NCI-H2171 treated with DMSO at 0.1 percent for 48 hours (cell line): ENCODE measurements at regions not wholly inside any gene's neighbourhood (a gene's known extent, or its start where the extent isn't known, plus 50 kb on each side); places are given as distances from the start of the nearest gene placed in this dataset.
A peak's percentile ranks its signal among the peaks of the same experiment; 100 is the strongest.
"Not testable (repeated sequence)": the region's sequence is repeated elsewhere in the genome, so short reads cannot be mapped to it uniquely, and the experiment has no call there.

Experiments used
- DNase-seq: peaks from one replicate; lab custom pipeline; 2025; lab: John Stamatoyannopoulos, UW

DNA sequence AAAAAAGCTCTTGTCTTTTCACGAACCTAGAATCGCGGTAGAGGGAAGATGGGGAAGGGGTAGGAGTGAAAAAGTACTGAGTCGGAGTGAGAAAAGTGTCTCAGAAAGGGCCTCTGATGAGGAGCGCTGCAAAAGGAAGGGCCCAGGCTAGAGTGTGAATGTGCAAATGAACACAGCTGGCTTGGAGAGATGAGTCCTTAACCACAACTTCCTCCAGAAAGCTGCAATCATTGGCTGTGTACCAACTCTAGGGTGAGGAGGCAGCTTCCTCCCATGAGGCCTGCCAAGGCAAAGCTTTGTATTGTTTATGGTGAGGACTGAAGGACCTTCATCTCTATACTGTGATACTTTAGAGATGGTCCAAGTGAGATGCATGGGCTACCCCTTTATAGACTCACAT is 566.9 kb upstream of the ANO5 start:
- no peak for DNase-seq

DNA sequence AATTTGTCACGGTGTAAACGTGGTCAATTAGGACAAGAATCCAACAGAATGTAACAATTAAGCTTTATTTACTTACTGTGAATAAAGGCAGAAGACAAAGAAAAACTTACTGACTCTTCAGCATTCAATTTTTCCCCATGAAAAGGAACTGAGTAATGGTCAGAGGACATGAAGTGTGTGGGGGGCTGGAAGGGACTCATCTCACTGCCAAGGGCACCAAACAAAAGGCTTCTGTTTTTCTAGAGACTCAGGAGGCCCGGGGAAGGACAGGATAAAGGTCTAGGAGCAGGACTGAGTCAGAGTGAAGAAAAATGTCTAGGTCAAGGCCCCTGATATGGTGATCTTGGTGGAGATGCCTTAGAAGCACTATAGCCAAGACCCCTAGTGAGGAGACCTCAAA is 564.2 kb upstream of the ANO5 start:
- DNase-seq, result no peak

DNA sequence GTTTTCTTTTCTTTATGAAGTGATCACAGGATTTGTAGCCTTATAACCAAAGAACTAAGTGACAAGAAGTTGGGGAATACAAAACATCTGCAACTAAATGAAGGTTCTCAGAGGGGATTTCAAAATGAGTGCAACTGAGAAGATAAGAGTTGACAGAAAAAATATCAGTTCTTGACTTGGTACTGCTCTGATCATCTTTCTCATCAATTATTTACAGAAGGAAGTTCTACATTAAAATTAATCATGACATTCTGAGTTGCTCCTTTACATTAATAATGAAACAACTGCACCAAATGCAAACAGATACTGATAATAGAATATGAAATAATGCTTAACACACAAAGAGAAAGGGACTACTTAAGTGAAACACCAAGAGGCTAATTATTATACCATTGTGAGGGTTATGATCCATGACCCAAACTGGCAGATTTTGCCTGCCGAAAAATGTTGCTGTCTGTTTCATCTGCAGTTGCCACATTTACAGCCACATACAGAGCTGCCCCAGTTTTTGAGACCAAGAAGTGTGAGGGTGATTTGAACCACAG is 561.9 kb upstream of the ANO5 start:
- DNase-seq, result no peak

DNA sequence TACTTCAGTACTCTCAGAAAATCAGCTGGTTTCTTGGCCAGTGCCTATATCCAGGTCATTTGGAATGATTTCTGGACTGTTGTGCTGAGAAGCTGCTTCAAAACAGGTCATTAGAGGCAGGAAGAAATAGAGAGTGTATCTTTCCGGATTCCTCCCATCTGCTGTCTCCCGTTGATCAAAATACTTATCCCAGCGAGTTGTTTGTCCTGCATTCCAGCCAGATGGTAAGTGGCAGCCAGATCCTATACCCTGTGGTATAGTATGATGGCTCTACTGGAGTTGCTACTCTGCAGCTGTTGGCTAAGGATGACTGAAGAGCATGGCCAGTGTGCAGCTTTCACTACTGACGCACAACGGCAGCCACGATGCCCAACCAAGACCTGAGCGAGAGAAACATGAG is 560.9 kb upstream of the ANO5 start:
- peak; percentile 55 for DNase-seq

DNA sequence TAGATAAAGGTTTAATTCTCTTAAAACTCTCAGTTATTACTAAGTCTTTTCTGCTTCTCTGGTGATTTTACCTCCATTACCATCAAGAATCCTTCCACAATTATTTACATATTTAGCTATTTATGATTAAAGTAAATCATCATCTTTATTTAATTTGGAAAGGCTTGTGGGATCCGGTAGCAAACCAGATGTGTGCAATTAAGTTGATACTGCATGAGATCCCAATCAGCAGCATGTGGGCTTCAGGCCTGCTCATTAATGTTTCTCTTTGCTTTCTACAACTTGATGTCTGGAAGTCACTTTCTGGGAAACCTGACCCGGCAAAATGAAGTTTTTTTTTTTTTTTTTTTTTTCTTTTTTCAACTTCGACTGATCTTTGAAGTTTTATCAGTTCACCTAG is 558.4 kb upstream of the ANO5 start:
- DNase-seq, result peak; percentile 19

DNA sequence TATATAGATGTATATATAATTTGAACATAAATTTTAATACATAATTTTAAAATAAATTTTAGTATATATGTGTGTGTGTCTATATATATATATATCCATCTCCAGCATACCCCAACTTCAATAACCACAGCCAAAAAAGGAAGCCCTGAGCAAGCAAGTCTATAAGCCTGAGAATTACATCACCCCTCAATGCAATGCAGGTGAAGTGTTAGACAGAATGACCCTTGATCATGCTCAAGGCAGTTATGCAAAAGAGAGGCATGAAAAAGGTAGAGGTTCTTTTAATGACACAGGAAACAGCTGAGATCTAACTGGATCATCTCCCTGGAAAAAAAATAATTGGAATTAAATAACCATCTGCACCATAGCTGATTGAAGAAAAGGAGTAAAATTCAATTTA is 557.9 kb upstream of the ANO5 start:
- no peak for DNase-seq

DNA sequence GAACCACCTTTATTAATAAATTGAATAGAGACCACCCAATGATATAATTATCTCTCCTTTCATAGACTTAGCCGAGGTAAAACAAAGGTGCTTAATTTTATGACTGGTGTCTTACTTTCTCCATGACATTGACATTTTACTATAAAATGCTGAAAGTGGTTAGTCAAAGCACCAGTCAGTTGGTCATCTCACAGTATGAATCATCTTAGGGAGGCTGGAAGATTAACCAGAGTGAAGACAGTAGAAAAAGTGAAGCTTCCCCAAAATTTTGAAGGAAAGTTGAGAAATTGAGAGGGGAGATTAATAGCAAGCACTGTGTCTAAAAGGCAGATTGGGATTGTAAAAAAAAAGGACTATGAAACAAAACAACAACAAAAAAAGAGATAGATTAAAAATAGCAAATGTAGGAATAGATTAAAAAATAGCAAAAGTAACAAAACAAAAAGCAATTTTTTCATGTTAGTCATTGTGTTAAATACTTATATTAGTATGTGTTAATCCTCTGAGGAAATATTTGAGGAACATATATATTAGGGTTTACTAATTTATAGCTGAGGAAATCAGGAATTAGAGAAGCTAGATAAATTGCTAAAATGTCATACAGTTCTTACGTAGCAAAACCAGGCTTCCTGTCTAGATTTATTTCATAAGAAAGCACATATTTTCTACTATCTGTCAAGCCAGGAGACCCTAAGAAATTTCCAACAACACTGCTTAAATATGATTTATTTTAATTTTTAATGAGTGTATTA is 557.3 kb upstream of the ANO5 start:
- no peak for DNase-seq

DNA sequence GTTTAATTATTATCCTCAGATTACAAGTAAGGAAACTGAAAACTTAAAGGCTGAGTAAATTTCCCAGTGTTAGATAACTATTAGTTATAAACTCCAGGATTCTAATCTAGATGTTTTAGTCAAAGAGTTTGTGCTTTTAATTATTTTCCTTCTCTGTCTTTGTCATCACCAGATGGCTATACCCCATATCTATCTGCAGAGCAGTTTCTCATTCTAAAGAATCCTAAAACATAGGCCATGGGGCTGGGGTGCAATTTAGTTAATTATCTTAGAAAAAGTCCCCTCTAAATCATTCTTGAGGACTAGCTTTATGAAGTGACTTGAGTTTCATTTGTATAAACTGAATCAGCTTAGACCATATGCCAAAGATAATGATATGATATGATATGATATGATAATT is 556.3 kb upstream of the ANO5 start:
- no peak for DNase-seq

DNA sequence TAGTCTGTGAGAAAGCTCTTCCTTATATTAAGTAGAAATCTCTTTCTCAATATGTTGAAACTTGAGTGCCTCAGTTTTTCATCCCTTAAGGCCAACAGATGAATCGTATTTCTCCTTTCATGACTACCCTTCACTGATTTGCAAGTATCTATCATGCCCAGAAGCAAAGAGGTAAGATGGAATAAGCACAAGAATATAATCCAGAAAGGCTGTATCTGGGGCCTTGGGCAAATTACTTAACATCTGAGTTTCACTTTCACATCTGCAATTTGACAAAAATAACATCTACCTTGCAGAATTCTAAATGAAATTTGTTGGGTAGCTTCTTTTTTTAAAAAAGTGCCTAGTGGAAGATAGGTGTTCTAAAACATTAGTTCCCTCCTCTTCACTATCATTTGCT is 552.4 kb upstream of the ANO5 start:
- DNase-seq, result no peak

DNA sequence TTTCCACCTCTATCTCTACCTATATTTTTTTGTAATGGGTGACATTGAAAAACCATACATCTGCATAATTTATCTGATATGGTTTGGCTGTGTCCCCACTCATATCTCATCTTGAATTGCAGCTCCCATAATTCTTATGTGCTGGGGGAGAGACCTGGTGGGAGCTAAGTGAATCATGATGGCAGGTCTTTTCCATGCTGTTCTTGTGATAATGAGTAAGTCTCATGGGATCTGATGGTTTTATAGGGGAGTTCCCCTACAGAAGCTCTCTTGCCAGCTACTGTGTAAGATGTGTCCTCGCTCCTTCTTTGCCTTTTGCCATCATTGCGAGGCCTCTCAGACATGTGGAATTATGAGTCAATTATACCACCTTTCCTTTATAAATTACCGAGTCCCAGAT is 551.0 kb upstream of the ANO5 start:
- no peak for DNase-seq

DNA sequence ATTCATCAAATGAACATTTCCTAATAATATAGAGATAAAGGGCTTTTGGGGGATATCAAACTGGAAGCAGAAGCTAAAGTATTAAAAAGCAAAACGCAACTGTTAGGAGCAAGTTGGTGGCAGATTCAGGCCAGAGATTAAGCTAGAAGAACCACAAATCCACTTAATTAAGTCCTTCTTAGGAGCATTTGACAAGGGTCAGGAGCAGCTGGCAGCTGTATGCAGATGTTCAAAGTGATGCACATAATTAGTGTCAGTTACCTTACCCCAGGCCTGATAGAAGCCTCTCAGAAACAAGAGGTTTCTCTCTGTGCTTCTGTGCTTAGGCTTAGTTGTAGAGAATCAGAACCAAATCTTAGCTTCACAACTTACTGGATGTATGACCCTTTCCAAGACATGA is 546.5 kb upstream of the ANO5 start:
- no peak for DNase-seq

DNA sequence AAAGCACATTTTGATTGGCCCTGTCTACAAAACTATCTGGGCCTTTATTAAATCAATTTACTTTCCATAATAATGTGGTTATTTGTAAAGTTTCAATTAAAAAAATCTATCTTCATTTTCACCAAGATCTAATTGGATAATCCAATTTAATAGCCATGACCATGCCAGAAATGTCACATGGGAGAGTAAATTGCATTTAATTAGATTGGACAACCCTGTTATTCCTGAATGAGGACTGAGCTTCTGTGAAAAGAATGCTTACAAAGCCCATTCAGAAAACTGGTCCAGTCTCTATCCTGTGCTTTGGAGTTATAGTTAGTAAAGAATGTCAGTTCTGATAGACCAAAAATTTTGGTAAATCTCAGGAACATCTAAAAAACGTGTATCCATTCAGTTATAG is 541.9 kb upstream of the ANO5 start:
- no peak for DNase-seq

DNA sequence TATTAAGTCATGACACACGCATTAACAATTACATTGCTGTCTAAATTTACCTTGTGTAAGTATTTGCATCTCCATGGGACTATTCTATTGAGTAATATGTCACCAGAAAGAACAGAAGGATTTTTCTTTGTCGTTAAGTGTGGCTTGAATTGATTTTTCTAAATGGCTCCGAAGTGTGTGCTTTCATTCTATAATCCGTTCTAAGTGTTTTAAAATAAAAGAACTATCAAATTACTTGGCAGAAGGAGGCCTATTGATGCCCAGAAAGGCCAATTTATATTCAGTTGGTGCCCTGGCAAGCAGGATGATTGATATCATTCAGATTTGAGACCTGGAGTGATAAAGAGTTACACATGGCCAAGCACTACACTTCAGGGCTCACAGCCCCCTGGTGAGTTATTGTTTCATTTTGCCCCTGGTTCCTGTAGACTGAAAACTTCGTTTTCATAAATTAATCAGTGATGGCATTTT is 538.9 kb upstream of the ANO5 start:
- no peak for DNase-seq

DNA sequence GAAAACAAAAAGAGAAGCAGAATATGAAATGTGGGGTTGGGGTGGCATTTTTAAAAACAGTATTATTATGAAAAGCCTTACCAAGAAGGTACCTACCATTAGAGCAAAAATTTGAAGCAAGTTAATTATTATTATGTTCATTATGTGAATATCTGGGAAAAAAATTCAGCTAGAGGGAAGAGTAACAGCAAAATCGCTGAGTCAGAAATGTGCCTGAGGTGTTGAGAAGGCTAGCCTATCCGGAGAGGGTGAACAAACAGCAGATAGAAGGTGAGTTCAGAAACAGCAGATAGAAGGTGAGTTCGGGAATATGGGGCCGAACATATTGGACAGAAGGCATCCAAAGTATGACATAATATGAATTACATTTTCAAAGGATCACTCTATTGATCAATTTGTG is 536.8 kb upstream of the ANO5 start:
- no peak for DNase-seq

DNA sequence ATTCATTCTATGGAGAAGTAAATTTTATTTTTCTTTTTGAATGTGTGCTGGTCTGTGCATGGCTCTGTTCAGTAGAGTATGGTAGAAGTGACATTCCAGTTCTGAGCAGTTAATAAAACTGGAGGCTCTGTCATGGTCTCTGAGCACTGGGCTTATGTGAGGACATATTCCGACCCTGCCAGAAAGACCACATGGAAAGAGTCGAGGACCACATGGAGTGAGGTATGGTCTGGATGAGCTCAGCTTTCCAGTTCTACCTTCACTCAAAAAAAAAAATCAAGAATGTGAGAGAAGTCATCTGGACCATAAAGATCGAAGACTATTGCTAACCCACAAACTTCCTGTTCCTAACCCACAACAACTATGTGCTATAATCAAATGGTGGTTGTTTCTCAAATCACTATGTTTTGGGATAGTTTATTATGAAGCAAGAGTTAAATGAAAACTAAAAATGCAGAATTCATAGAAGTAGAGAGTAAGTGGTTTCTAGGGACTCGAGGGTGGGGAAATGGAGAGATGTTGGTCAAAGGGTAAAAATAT is 534.2 kb upstream of the ANO5 start:
- no peak for DNase-seq

DNA sequence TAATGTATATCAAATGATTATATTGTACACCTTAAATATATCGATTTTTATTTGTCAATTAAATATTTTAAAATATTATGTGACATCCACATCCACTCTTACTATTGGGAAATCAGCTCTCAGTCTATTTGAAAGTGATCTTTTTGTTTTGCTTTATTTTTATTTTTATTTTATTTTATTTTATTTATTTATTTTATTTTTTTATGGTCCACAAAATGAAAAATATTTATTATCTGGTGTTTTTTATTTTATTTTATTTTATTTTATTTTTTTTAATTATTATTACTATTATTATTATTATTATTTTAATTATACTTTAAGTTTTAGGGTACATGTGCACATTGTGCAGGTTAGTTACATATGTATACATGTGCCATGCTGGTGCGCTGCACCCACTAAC is 533.5 kb upstream of the ANO5 start:
- DNase-seq, result not testable (repeated sequence)

DNA sequence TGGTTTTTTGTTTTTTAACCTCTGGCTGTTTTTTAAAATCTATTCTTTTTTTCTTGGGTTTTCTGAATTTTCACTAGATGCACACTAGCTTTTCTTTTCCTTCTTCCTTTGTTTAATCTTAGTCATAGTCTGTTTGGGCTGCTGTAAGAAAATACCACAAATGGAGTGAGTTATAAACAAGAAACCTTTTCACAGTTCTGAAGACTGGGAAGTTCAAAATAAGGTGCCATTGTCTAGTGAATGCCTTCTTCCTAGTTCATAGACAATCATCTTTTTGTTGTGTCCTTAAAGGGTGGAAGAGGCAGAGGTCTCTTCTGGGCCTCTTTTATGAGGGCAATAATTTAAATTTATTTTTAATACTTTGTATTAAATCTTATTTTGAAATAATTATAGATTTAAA is 532.9 kb upstream of the ANO5 start:
- no peak for DNase-seq

DNA sequence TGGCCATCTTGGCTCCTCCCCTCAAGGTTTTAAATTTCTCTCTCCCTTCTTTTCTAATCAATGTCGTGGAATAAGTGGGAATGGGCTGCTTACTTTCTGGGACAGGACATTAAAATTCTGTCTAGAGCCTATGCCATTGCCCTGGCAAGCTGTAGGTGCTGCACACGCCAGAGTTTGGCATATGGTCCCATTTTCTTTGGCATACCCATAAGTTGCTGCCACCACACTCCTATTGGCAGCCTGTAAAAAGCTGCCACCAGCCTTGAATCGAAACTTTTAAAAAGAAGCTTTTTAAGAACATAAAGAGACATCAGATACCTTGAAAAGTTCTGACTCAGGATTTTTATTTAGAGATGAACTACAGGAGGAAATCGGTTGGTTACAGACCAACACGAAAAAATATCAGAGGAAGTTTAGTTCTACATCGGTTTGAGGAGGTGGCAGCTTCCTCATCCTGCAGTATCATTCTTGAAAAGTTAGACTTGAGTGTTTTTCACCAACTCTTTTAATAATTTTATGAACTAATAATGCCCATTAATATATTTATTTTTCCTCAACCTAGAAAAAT is 517.8 kb upstream of the ANO5 start:
- DNase-seq, result peak; percentile 35

DNA sequence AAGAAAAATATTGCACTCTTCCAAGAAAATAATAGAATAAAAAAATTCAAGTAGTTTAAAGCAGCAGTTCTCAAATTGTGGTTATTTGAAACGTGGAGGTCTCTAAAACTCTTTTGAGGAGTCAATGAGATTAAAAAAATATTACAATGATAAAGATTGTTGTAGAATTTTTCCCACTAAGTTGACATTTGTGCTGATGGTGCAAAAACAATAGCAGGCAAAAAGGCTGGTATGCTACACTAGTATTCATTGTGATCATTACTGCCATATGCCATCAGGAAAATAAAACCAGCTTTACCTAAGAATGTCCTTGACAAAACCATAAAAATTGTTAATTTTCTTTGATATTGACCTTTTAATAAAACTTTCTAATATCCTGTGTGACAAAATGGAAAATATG is 505.2 kb upstream of the ANO5 start:
- no peak for DNase-seq

DNA sequence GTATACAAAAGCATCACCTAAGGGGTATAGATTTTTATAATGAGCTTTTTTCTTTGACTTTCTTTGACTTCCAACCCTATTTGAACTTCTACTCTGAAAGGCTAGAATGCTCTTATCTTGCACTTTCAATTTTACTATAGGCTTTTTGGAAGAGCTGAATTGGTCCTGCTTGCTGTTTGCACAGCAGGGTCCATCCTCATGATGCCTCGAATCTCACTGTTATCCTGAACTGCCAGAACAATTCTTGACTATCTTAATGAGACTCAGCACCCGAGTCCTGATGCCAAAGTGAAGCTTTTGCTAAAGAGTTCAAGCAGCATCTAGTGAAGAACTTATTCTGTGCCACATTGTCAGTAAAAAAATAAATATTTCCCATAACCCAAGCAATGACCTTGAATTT is 488.3 kb upstream of the ANO5 start:
- no peak for DNase-seq

DNA sequence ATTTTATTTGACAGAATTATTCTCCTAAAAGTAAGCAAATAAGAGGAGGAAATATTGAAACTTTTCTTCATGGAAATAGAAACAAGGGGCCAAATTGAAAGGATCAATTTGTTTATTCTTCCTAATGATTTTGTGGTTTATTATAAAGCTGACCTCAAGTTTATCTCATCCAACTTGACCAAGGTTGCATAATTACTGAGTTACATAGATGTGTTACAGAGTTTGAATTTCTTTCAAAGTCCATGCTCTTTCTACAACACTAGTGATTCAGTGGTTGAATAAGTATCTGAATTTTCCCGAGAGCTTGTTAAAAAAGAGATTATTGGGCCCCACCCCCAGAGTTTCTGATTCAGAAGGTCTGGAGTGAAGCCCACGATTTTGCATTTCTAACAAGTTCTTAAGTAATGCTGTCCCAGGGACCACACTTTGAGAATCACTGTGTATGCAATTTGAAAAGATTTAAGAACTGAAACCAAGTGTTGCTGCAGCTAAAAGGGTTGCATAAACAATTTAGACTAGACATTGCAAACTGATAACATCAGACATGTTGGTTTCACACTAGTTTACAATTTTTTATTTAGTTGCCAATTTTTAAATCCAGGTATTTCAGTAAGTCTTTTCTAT is 485.7 kb upstream of the ANO5 start:
- DNase-seq, result no peak

DNA sequence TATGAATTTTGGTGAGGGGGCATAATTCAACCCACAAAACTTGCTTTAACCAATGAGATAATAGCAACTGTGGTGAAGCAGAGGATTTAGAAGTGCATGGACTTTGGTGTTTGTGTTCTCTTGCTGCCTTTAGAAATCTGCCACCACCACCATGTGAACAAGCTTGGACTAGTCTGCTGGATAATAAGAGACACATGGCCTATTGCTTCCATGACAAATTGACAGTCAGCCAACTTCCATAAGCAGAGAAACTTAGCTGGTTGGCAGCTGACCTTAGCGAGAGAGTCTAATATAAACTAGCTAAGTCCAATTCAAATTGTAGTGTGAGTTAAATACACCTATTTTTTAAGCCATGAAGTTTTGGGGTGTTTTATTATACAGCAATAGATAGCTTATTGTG is 482.1 kb upstream of the ANO5 start:
- DNase-seq, result peak; percentile 18

DNA sequence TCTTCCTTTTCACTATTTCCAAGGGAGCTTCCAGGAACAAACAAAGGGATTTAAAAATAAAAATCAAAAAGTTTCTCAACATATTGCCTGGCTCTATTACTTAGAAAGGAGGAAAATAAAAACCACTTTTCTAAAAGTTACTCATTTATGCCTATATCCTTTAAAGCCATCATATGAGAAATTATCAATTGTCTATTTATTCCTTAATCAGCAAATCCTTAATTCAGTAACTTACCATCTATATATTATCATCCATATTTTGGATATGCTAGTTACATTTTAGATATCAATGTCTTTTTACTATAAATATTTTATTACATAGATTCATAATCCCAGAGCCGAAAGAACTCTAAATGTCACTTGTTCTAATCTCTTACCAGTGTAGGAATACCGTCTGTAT is 481.5 kb upstream of the ANO5 start:
- DNase-seq, result no peak
